Heart left ventricle (tissue), 16 donors: ENCODE measurements at regions not wholly inside any gene's neighbourhood (a gene's known extent, or its start where the extent isn't known, plus 50 kb on each side); places are given as distances from the start of the nearest gene placed in this dataset.

Source experiments
- ATAC-seq, 4 donors: fragments of 200-7000 bp; cut with Tn5 transposase; one replicate each; pipeline ENCODE4 v1.9.1; 2020 to 2022; ENCODE audit warnings: moderate library complexity in 4 of 4, mild to moderate bottlenecking in 3 of 4, moderate number of reproducible peaks in 1 of 4
- DNase-seq, 5 donors: peaks; one replicate each; pipeline ENCODE4 v3.0.0-alpha.2; 2020
- H3K27ac ChIP-seq, 12 donors: fragments of 200-600 bp; sonication (generic) in 4 of 12; one replicate each; pipeline versions ENCODE4 v1.5.0 to v1.8.0; 2016 to 2022; ENCODE audit warnings: mild to moderate bottlenecking in 2 of 12
- H3K27me3 ChIP-seq, 9 donors: fragments of 200-600 bp; sonication (generic) in 2 of 9; one replicate each; pipeline versions ENCODE4 v1.5.1 to v1.8.0; 2016 to 2022; ENCODE audit warnings: mild to moderate bottlenecking in 3 of 9
- H3K36me3 ChIP-seq, 9 donors: fragments of 200-600 bp; sonication (generic) in 2 of 9; one replicate each; pipeline versions ENCODE4 v1.5.0 to v1.8.0; 2018 to 2022; ENCODE audit warnings: mild to moderate bottlenecking in 2 of 9
- H3K4me1 ChIP-seq, 12 donors: fragments of 200-600 bp; sonication (generic) in 4 of 12; one replicate each; pipeline versions ENCODE4 v1.5.0 to v1.8.0; 2016 to 2022; ENCODE audit warnings: mild to moderate bottlenecking in 3 of 12
- H3K4me3 ChIP-seq, 12 donors: fragments of 200-600 bp; sonication (generic) in 4 of 12; one replicate each; pipeline versions ENCODE4 v1.5.0 to v1.8.0; 2017 to 2022; ENCODE audit warnings: mild to moderate bottlenecking in 9 of 12, moderate library complexity in 4 of 12
- H3K9me3 ChIP-seq, 12 donors: fragments of 200-600 bp; sonication (generic) in 4 of 12; one replicate each; pipeline versions ENCODE4 v1.5.0 to v1.8.0; 2016 to 2022; ENCODE audit warnings: mild to moderate bottlenecking in 1 of 12
- POLR2A ChIP-seq, 2 donors: fragments of 450-650 bp; IDR thresholded peaks; one replicate each; pipeline ENCODE4 v1.6.1; 2017; ENCODE audit warnings: antibody characterized with exemption in 2 of 2, mild to moderate bottlenecking in 2 of 2, moderate library complexity in 2 of 2
- WGBS, 4 donors: extraction: QIAGEN DNeasy Blood & Tissue Kit in 2 of 4; methylation state at CpG; one replicate each; pipeline versions ENCODE4 v1.1.5 to v1.1.7; 2013 to 2018; 5-methylcytosine and 5-hydroxymethylcytosine counted together
- intact Hi-C, 10 donors: fragments of 100-400 bp; cut with DNase I; formaldehyde crosslinking; loops; one replicate each; pipeline versions ENCODE4 v1.11.1 to v1.14.2; 2022
- TF ChIP-seq, protein P1 (sequence below), 12 donors: fragments of 200-600 bp; sonication (generic) in 4 of 12; IDR thresholded peaks; one replicate each; pipeline versions ENCODE4 v1.5.0 to v1.8.0; 2018 to 2022; ENCODE audit warnings: antibody characterized with exemption in 12 of 12, mild to moderate bottlenecking in 5 of 12
- donor health status: ischemic (EF 13 %, LVEDD 7.1; RV severe dilation, severe dysfunction).
- donor health status: healthy with polysubstance abuse.
- donor health status: DM: no; HTN: yes; CAD: no.
- donor health status: DM: no; HTN: no; CAD: no.
- donor health status: ischemic (EF 25% LVEDD 6.9; RV normal size, moderate dysfunction).
- donor health status: ischemic (EF 25% LVEDD 5.7; RV mildly dilated, moderate dysfunction).
- donor health status: healthy.
- donor health status: DM: yes; HTN: yes; CAD: no.
- donor health status: ischemic (EF 35%, LVEDD 5.7; RV mildly dilated, moderate dysfunction).
- donor health status: nonischemic (EF 11% LVEDD 7.7; RV severe dilation, severe dysfunction).
- donor health status: DM: yes; HTN: yes; CAD: no.
- donor health status: PGD.
- donor health status: ischemic (EF 29% LVEDD 5.4; RV normal size, mild dysfunction).
- donor health status: nonischemic (EF 23%, LVEDD 6.1; RV moderate dilation, normal function).

DNA sequence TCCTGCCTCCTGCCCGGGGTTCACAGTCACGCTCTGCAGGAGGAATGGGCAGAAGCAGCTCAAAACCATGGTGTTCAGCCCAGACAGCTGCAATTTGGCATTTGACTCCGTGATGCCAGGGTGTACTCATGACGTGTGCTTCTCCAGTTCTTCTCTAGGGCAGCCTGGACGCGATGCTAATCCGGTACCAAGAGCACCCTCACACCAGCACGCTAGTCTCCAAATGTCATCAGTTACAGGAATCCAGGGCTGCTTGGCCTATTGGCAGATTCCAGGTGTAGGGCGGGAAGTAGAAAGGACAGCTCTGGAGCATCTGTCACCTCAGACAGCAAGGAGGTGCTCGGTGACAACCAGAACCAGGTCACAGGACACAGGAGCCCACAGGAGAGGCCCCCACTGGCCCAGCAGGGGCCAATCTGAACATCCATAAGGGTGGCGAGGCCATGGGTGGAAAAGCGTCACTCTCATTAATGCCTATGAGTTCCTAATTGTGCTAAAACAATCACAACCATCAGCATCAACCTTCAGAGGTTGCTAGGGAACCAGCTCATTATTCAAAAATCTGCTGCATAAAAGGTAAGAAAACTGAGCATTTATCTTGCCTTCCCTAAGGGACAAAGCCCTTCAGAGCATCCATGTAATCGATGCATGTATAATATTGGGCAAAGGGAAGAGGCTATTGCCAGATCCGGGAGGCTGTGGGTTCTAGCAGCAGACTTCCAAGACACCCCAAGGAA, 241.9 kb upstream of the IRX4 start:
- Histone ChIP-seq H3K27ac (no peak overlapping the region), H3K9me3 (peaks cover 0 to 4% (median 0%) of the 10 kb centered on the region in 12 donors), H3K4me3 (no peak overlapping the region), H3K27me3 (peaks cover 0 to 23% (median 0%) of the 10 kb centered on the region in 9 donors), H3K4me1 (peaks cover 0 to 4% (median 0%) of the 10 kb centered on the region in 12 donors), H3K36me3 (no peaks in the 10 kb centered on the region)
- intact Hi-C loops, result no loop called here
- DNase-seq (no peak), ATAC-seq (no peak)
- 81 to 89% (median 87%) methylated on average over 14 of the region's 14 CpGs for WGBS, 4 donors
- TF ChIP-seq POLR2A (IDR thresholded peaks at IDR 0.05), result no peak
- TF ChIP-seq, protein P1, sequence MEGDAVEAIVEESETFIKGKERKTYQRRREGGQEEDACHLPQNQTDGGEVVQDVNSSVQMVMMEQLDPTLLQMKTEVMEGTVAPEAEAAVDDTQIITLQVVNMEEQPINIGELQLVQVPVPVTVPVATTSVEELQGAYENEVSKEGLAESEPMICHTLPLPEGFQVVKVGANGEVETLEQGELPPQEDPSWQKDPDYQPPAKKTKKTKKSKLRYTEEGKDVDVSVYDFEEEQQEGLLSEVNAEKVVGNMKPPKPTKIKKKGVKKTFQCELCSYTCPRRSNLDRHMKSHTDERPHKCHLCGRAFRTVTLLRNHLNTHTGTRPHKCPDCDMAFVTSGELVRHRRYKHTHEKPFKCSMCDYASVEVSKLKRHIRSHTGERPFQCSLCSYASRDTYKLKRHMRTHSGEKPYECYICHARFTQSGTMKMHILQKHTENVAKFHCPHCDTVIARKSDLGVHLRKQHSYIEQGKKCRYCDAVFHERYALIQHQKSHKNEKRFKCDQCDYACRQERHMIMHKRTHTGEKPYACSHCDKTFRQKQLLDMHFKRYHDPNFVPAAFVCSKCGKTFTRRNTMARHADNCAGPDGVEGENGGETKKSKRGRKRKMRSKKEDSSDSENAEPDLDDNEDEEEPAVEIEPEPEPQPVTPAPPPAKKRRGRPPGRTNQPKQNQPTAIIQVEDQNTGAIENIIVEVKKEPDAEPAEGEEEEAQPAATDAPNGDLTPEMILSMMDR (IDR thresholded peaks at IDR 0.05), result no peak

DNA sequence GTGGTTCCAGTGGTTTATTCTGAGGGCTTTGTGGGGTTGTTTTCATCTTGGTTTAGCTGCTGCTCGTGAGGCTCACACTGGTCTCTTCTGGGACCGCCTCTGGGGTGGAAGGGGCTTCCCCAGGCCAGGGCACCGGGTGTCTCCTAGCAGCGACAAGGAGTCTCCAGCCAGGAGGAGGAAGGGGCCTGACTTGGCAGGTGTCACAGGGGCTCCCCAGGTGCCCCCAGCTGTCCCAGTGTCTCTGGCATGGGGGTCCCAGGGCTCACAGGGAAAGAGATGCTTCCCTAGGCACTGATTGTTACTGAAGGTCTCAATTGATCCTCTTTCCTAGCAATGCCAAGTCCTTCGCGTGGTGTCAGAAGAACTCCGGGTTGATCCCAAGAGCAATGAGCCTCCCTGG, 241.1 kb upstream of the IRX4 start:
- DNase-seq (no peak), ATAC-seq (no peak)
- Histone ChIP-seq H3K4me3 (no peak overlapping the region), H3K27ac (no peak overlapping the region), H3K4me1 (no peaks in the 10 kb centered on the region), H3K27me3 (peaks cover 0 to 18% (median 0%) of the 10 kb centered on the region in 9 donors), H3K9me3 (peaks cover 0 to 4% (median 0%) of the 10 kb centered on the region in 12 donors), H3K36me3 (no peaks in the 10 kb centered on the region)
- TF ChIP-seq POLR2A (IDR thresholded peaks at IDR 0.05), result no peak
- TF ChIP-seq, protein P1 (IDR thresholded peaks at IDR 0.05), result no peak
- 89 to 94% (median 92%) methylated on average over 7 of the region's 7 CpGs for WGBS, 4 donors
- intact Hi-C loops, result no loop called here

DNA sequence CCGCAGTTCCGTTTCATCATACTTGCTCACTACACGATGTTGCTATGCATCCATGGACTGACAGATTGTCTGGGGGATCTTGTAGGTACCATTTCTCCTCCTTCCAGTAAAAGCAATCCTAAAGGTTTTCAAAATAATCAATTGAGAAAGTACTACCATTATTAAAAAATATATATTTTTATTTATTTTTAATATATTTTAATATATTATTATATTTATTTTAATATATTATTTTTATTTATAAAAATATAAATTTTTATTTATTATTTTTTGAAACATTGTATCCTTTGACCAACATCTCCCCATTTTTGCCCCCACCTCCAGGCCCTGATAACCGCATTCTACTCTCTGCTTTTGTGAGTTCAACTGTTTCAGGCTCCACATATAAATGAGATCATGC, 237.6 kb upstream of the IRX4 start:
- no peaks in the 10 kb centered on the region for H3K36me3 ChIP-seq
- no peak overlapping the region for H3K4me3 ChIP-seq
- DNase-seq (no peak), ATAC-seq (no peak)
- WGBS, 4 donors, result 80 to 84% (median 81%) methylated on average over 4 of the region's 4 CpGs
- no peak overlapping the region for H3K27ac ChIP-seq
- peaks cover 0 to 4% (median 0%) of the 10 kb centered on the region in 12 donors for H3K9me3 ChIP-seq
- peaks cover 0 to 6% (median 0%) of the 10 kb centered on the region in 9 donors for H3K27me3 ChIP-seq
- TF ChIP-seq, protein P1 (IDR thresholded peaks at IDR 0.05), result no peak
- no peak for TF ChIP-seq POLR2A (IDR thresholded peaks at IDR 0.05)
- no peaks in the 10 kb centered on the region for H3K4me1 ChIP-seq
- intact Hi-C loops, result no loop called here

DNA sequence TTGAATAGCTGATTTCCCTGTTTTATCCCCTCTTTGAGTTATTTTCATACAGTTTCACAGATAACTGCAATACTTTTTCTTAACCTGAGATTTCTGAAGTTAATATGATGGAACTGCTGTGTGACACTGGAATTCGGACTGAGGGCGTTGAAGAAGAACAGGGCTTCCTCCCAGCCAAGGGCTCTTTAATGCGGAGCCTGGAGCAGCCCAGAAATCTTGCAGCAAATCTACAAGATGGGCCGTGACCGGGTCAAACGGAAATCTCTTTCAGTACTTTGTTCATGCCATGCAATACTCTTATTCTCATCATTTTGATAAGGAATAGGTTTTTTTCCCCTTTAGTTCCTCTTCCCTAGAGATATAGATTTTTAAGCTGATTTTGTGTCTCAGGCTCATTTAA, 236.8 kb upstream of the IRX4 start:
- WGBS, 4 donors, result 37 to 64% (median 54%) methylated on average over 6 of the region's 6 CpGs
- H3K27me3 ChIP-seq, result peaks cover 0 to 6% (median 0%) of the 10 kb centered on the region in 9 donors

More for the DNA sequence above, 236.8 kb upstream of the IRX4 start:
- Histone ChIP-seq H3K4me3 (no peak overlapping the region), H3K4me1 (no peaks in the 10 kb centered on the region), H3K27ac (no peak overlapping the region), H3K9me3 (peaks cover 0 to 4% (median 0%) of the 10 kb centered on the region in 12 donors), H3K36me3 (no peaks in the 10 kb centered on the region)
- no peak for DNase-seq
- ATAC-seq, result no peak
- intact Hi-C loops, result no loop called here
- TF ChIP-seq, protein P1 (IDR thresholded peaks at IDR 0.05), result no peak
